ENCODE measurements at regions not wholly inside any gene's neighbourhood (a gene's known extent, or its start where the extent isn't known, plus 50 kb on each side); places are given as distances from the start of the nearest gene placed in this dataset.
"Not testable (repeated sequence)": the region's sequence is repeated elsewhere in the genome, so short reads cannot be mapped to it uniquely, and the experiment has no call there.

GRCh38 chr9:16057541-16057940 is 504.7 kb downstream of the CCDC171 start:
- DNase-seq (ENCODE audit: low spot score), result no peak
- TF ChIP-seq CTCF (IDR thresholded peaks at IDR 0.05; ENCODE audit: extremely low read depth, missing control alignments), result no peak

DNA sequence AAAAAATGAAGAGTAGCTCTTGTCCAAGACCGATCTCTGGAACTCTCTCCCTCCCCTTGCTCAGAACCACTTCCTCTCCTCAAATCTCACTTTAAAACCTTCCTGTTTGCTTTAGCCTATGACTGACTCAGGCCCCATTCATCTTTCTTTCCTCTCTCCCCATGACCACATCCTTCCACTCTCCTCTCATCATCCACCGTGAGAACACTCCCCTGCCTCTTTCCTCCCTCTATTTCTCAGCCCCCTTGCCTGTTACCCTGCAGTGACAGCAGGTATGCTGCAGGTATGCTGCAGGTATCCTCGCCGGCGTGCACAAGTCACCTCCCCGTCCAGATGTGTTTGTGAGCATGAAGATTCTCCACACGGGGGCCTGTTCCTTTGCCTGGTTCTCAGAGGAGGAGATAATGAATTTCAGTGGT is 505.3 kb downstream of the CCDC171 start:
- DNase-seq (ENCODE audit: low spot score), result peak; percentile 32
- no peak for TF ChIP-seq CTCF (IDR thresholded peaks at IDR 0.05; ENCODE audit: extremely low read depth, missing control alignments)

GRCh38 chr9:16060436-16061129 is 507.7 kb downstream of the CCDC171 start:
- peak; percentile 20 for DNase-seq (ENCODE audit: low spot score)
- TF ChIP-seq CTCF (IDR thresholded peaks at IDR 0.05; ENCODE audit: extremely low read depth, missing control alignments), result no peak

DNA sequence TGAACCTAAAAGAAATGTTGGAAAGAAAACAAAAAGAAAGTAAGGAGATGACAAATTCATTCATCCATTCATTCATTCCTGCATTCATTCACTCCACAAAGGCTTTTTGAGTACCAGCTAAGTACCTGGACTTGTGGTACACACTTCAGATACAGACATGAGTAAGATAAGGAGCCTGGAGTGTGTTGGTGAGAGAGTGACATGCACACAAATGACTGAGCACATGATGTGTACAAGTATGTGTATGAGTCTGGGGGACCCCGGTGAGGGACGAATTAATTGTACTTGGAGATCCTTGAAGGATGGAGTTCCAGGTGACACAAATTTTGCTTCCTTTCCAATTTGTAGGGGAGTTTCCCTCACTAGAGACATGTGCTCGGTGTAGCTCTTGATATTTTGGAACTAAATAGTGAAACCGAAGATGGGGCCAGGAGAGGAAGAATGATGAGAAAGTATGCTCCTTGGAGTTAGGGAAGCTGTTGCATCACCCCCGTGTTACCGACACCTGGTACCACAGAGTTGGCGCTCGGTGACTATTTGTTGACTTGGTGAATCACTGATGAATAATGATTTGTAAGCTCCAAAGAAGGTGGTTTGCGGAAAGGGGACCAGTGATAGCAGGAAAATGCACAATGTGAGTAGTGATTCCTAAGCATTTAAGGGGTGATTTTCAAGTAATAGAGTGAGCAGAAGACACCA is 509.8 kb downstream of the CCDC171 start:
- no peak for TF ChIP-seq CTCF (IDR thresholded peaks at IDR 0.05; ENCODE audit: extremely low read depth, missing control alignments)
- no peak for DNase-seq (ENCODE audit: low spot score)

DNA sequence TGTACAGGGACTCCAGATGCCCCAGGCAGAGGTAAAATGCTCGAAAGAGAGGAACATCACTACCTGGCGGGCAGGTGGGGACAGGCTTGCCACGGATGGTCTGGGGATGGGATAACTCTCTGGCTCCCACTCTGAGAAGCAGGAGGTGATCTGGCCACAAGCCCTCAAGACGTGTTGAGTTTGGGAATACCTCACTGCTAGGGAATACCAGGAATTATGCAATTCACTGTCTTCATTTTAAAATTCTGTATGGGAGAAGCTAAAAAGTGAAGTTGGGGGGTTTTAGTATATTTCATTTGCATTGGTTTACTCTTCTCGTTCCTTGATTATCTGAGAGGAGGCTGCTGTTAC is 510.4 kb downstream of the CCDC171 start:
- no peak for TF ChIP-seq CTCF (IDR thresholded peaks at IDR 0.05; ENCODE audit: extremely low read depth, missing control alignments)
- no peak for DNase-seq (ENCODE audit: low spot score)

DNA sequence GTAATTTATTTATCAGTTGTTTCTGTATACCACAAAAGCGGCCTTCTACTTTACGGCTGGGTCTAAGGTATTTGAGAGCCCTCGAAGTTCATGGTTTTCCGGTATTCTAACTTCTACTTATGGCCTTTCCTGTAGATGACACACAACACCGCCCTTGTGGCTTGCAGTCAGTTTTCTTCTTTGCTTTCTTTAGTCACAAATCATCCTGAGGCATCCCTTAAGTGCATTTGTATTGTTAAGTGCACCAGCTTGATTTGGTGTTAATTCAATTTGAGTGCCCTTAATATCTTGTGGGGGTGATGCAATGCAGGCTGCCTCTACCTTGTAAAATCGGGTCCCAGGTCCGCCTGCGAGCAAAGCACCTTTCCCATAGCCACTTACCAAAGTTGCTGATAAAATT is 511.9 kb downstream of the CCDC171 start:
- no peak for TF ChIP-seq CTCF (IDR thresholded peaks at IDR 0.05; ENCODE audit: extremely low read depth, missing control alignments)
- DNase-seq (ENCODE audit: low spot score), result no peak

- DNase-seq (ENCODE audit: low spot score), result not testable (repeated sequence)
Observed at GRCh38 chr9:16066201-16066600, 513.4 kb downstream of the CCDC171 start.

DNA sequence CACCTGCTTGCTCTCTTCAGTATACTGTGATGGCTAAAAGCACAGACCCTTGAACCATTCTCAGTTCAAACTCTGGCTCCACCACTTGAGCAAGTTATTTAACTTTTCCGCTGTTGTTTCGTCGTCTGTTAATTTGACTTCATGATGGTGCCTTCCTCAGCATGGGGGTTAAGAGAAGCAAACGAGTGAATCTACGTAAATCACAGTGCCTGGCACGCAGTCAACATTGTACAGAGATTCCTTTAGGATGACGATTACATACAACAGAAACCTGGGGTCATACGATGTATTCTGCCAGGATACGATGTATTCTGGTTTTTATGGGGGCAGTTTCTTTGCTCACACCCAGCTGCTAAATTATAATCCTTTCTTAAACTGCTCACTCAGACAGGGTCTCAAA is 515.6 kb downstream of the CCDC171 start:
- no peak for DNase-seq (ENCODE audit: low spot score)
- TF ChIP-seq CTCF (IDR thresholded peaks at IDR 0.05; ENCODE audit: extremely low read depth, missing control alignments), result no peak

Data from GM20000 (cell line).